ENCODE measurements at regions not wholly inside any gene's neighbourhood (a gene's known extent, or its start where the extent isn't known, plus 50 kb on each side); places are given as distances from the start of the nearest gene placed in this dataset.
A peak's percentile ranks its signal among the peaks of the same experiment; 100 is the strongest.

DNA sequence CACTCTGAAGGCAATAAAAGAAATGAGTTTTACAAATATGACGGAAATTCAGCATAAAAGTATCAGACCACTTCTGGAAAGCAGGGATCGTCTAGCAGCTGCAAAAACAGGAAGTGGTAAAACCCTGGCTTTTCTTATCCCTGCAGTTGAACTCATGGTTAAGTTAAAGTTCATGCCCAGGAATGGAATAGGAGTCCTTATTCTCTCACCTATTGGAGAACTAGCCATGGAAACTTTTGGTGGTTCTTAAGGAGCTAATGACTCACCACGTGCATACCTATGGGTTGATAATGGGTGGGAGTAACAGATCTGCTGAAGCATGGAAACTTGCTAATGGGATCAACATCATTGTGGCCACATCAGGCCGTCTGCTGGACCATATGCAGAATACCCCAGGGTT is 93.5 kb upstream of the RGMB start:
- Histone ChIP-seq H2BK12ac (ENCODE audit: low read length) (no peak overlapping the region), H3K4ac (ENCODE audit: low read depth, low read length) (no peak overlapping the region), H3K18ac (ENCODE audit: low read length) (no peak overlapping the region), H3K27ac (ENCODE audit: low read depth, low read length) (no peak overlapping the region), H3K36me3 (ENCODE audit: control insufficient read depth in 1 of 2, insufficient read depth in 2 of 2, low read length in 2 of 2) (no peaks in the 10 kb centered on the region), H4K91ac (ENCODE audit: low read depth, low read length) (no peak overlapping the region), H3K27me3 (ENCODE audit: insufficient read depth, low read length) (no peaks in the 10 kb centered on the region), H3K4me2 (ENCODE audit: low read length) (no peak overlapping the region), H2BK120ac (ENCODE audit: insufficient read depth, low read length, poor library complexity) (no peak overlapping the region), H3K9me3 (ENCODE audit: insufficient read depth, low read depth, low read length) (no peaks in the 10 kb centered on the region), H3K23ac (ENCODE audit: low read length) (no peak overlapping the region), H2BK5ac (ENCODE audit: low read depth, low read length, poor library complexity) (no peak overlapping the region), H3K79me1 (ENCODE audit: low read length) (no peaks in the 10 kb centered on the region), H3K4me3 (ENCODE audit: low read depth, low read length) (no peak overlapping the region), H4K12ac (ENCODE audit: low read depth, low read length) (no peak overlapping the region), H3K14ac (ENCODE audit: low read length) (no peak overlapping the region), H2AFZ (ENCODE audit: insufficient read depth, low read length, poor library complexity) (no peak overlapping the region), H3K4me1 (ENCODE audit: control insufficient read depth in 1 of 2, insufficient read depth in 2 of 2, low read length in 2 of 2) (no peaks in the 10 kb centered on the region), H2AK5ac (ENCODE audit: low read length) (no peak overlapping the region), H4K8ac (ENCODE audit: low read depth, low read length) (no peak overlapping the region), H3K9ac (ENCODE audit: low read length) (no peak overlapping the region), H3K79me2 (ENCODE audit: control insufficient read depth, insufficient read depth, low read length, poor library complexity) (no peaks in the 10 kb centered on the region)
- no CpG with 5 or more reads among the region's 4 CpGs for WGBS (ENCODE audit: extremely low coverage, insufficient coverage, insufficient read length)
- no peak for DNase-seq

DNA sequence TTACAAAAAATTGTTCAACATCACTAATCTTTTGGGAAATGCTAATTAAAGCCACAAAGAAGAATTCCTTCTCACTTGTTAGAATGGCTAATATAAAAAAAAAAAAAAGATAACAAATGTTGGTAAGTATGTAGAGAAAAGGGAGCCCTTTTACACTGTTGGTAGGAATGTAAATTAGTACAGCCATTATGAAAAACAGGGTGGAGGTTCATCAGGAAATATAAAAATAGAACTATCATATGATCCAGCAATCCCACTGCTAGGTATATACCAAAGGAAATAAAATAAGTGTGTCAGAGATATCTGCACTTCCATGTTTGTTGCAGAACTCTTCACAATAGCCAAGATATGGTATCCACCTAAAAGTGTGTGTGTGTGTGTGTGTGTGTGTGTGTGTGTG is 83.5 kb upstream of the RGMB start:
- Histone ChIP-seq H3K4me1 (ENCODE audit: control insufficient read depth in 1 of 2, insufficient read depth in 2 of 2, low read length in 2 of 2) (no peaks in the 10 kb centered on the region), H3K23ac (ENCODE audit: low read length) (no peak overlapping the region), H2AFZ (ENCODE audit: insufficient read depth, low read length, poor library complexity) (no peak overlapping the region), H3K79me2 (ENCODE audit: control insufficient read depth, insufficient read depth, low read length, poor library complexity) (no peaks in the 10 kb centered on the region), H3K18ac (ENCODE audit: low read length) (no peak overlapping the region), H3K36me3 (ENCODE audit: control insufficient read depth in 1 of 2, insufficient read depth in 2 of 2, low read length in 2 of 2) (no peaks in the 10 kb centered on the region), H3K9me3 (ENCODE audit: insufficient read depth, low read depth, low read length) (no peaks in the 10 kb centered on the region), H3K4me3 (ENCODE audit: low read depth, low read length) (no peak overlapping the region), H4K12ac (ENCODE audit: low read depth, low read length) (no peak overlapping the region), H2AK5ac (ENCODE audit: low read length) (no peak overlapping the region), H3K27me3 (ENCODE audit: insufficient read depth, low read length) (no peaks in the 10 kb centered on the region), H3K14ac (ENCODE audit: low read length) (no peak overlapping the region), H3K4ac (ENCODE audit: low read depth, low read length) (no peak overlapping the region), H4K91ac (ENCODE audit: low read depth, low read length) (no peak overlapping the region), H2BK5ac (ENCODE audit: low read depth, low read length, poor library complexity) (no peak overlapping the region), H3K79me1 (ENCODE audit: low read length) (no peaks in the 10 kb centered on the region), H3K27ac (ENCODE audit: low read depth, low read length) (no peak overlapping the region), H4K8ac (ENCODE audit: low read depth, low read length) (no peak overlapping the region), H3K9ac (ENCODE audit: low read length) (no peak overlapping the region), H2BK12ac (ENCODE audit: low read length) (no peak overlapping the region), H3K4me2 (ENCODE audit: low read length) (no peak overlapping the region), H2BK120ac (ENCODE audit: insufficient read depth, low read length, poor library complexity) (no peak overlapping the region)
- DNase-seq: no peak

DNA sequence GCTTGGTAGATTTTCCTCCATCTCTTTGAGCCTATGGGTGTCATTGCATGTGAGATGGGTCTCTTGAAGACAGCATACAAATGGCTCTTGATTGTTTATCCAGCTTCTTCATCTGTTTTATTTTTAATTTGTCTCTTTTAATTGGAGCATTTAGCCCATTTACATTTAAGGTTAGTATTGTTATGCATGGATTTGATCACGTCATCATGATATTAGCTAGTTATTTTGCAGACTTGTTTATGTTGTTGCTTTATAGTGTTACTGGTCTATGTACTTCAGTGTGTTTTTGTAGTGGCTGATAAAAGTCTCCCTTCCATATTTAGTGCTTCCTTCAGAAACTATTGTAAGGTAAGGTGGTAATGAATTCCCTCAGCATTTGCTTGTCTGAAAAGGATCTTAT is 78.6 kb upstream of the RGMB start:
- no CpG with 5 or more reads among the region's 1 CpG for WGBS (ENCODE audit: extremely low coverage, insufficient coverage, insufficient read length)
- no peak overlapping the region for H3K27ac ChIP-seq (ENCODE audit: low read depth, low read length)
- DNase-seq: no peak
- no peak overlapping the region for H3K14ac ChIP-seq (ENCODE audit: low read length)
- H3K36me3 ChIP-seq (ENCODE audit: control insufficient read depth in 1 of 2, insufficient read depth in 2 of 2, low read length in 2 of 2): no peaks in the 10 kb centered on the region
- no peaks in the 10 kb centered on the region for H3K9me3 ChIP-seq (ENCODE audit: insufficient read depth, low read depth, low read length)
- no peaks in the 10 kb centered on the region for H3K79me1 ChIP-seq (ENCODE audit: low read length)
- no peak overlapping the region for H2BK120ac ChIP-seq (ENCODE audit: insufficient read depth, low read length, poor library complexity)
- H2BK5ac ChIP-seq (ENCODE audit: low read depth, low read length, poor library complexity): no peak overlapping the region
- no peak overlapping the region for H3K23ac ChIP-seq (ENCODE audit: low read length)
- H3K79me2 ChIP-seq (ENCODE audit: control insufficient read depth, insufficient read depth, low read length, poor library complexity): no peaks in the 10 kb centered on the region
- no peak overlapping the region for H4K91ac ChIP-seq (ENCODE audit: low read depth, low read length)
- H3K27me3 ChIP-seq (ENCODE audit: insufficient read depth, low read length): no peaks in the 10 kb centered on the region
- H3K4me3 ChIP-seq (ENCODE audit: low read depth, low read length): no peak overlapping the region
- H3K4me1 ChIP-seq (ENCODE audit: control insufficient read depth in 1 of 2, insufficient read depth in 2 of 2, low read length in 2 of 2): no peaks in the 10 kb centered on the region
- no peak overlapping the region for H3K4me2 ChIP-seq (ENCODE audit: low read length)
- H2AK5ac ChIP-seq (ENCODE audit: low read length): no peak overlapping the region
- H3K9ac ChIP-seq (ENCODE audit: low read length): no peak overlapping the region
- H4K12ac ChIP-seq (ENCODE audit: low read depth, low read length): no peak overlapping the region
- H3K4ac ChIP-seq (ENCODE audit: low read depth, low read length): no peak overlapping the region
- H2AFZ ChIP-seq (ENCODE audit: insufficient read depth, low read length, poor library complexity): no peak overlapping the region
- no peak overlapping the region for H4K8ac ChIP-seq (ENCODE audit: low read depth, low read length)
- H3K18ac ChIP-seq (ENCODE audit: low read length): no peak overlapping the region
- no peak overlapping the region for H2BK12ac ChIP-seq (ENCODE audit: low read length)

DNA sequence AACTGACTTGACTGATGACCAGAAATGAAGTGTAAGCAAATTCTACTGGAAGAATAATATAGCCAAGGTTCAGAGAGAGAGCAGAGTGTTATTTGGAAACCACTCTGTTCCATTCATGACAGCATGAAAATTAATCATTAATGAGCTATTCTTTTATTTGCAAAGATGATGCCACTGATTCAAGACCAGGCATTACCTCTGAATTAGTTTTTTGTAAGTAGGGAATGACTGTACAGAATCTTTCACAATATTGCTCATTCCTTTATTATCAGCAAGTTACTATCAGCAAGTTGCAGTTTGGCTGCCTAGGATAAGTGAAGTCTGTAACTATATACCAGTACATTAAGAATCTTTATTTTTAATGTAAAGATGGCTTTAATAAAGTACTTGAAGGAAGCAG is 75.1 kb upstream of the RGMB start:
- peak in 1 of 2 donors; percentile 31 for DNase-seq
- Histone ChIP-seq H2AFZ (ENCODE audit: insufficient read depth, low read length, poor library complexity) (no peak overlapping the region), H2BK5ac (ENCODE audit: low read depth, low read length, poor library complexity) (no peak overlapping the region), H2BK120ac (ENCODE audit: insufficient read depth, low read length, poor library complexity) (no peak overlapping the region), H2AK5ac (ENCODE audit: low read length) (no peak overlapping the region), H4K91ac (ENCODE audit: low read depth, low read length) (no peak overlapping the region), H3K9me3 (ENCODE audit: insufficient read depth, low read depth, low read length) (peaks cover 3% of the 10 kb centered on the region), H3K79me2 (ENCODE audit: control insufficient read depth, insufficient read depth, low read length, poor library complexity) (no peaks in the 10 kb centered on the region), H3K23ac (ENCODE audit: low read length) (no peak overlapping the region), H3K14ac (ENCODE audit: low read length) (no peak overlapping the region), H3K4me3 (ENCODE audit: low read depth, low read length) (no peak overlapping the region), H3K4me2 (ENCODE audit: low read length) (no peak overlapping the region), H3K36me3 (ENCODE audit: control insufficient read depth in 1 of 2, insufficient read depth in 2 of 2, low read length in 2 of 2) (no peaks in the 10 kb centered on the region), H4K12ac (ENCODE audit: low read depth, low read length) (no peak overlapping the region), H2BK12ac (ENCODE audit: low read length) (no peak overlapping the region), H3K4me1 (ENCODE audit: control insufficient read depth in 1 of 2, insufficient read depth in 2 of 2, low read length in 2 of 2) (no peaks in the 10 kb centered on the region), H3K27ac (ENCODE audit: low read depth, low read length) (no peak overlapping the region), H4K8ac (ENCODE audit: low read depth, low read length) (no peak overlapping the region), H3K4ac (ENCODE audit: low read depth, low read length) (no peak overlapping the region), H3K27me3 (ENCODE audit: insufficient read depth, low read length) (no peaks in the 10 kb centered on the region), H3K79me1 (ENCODE audit: low read length) (no peaks in the 10 kb centered on the region), H3K9ac (ENCODE audit: low read length) (no peak overlapping the region), H3K18ac (ENCODE audit: low read length) (no peak overlapping the region)

GRCh38 chr5:98700730-98701129 is 72.7 kb upstream of the RGMB start:
- no CpG with 5 or more reads among the region's 2 CpGs for WGBS (ENCODE audit: extremely low coverage, insufficient coverage, insufficient read length)
- Histone ChIP-seq H3K4me1 (ENCODE audit: control insufficient read depth in 1 of 2, insufficient read depth in 2 of 2, low read length in 2 of 2) (no peaks in the 10 kb centered on the region), H4K91ac (ENCODE audit: low read depth, low read length) (no peak overlapping the region), H3K27me3 (ENCODE audit: insufficient read depth, low read length) (no peaks in the 10 kb centered on the region), H3K23ac (ENCODE audit: low read length) (no peak overlapping the region), H3K79me1 (ENCODE audit: low read length) (no peaks in the 10 kb centered on the region), H2BK12ac (ENCODE audit: low read length) (no peak overlapping the region), H3K4me3 (ENCODE audit: low read depth, low read length) (no peak overlapping the region), H3K4ac (ENCODE audit: low read depth, low read length) (no peak overlapping the region), H3K9me3 (ENCODE audit: insufficient read depth, low read depth, low read length) (peaks cover 3% of the 10 kb centered on the region), H3K18ac (ENCODE audit: low read length) (no peak overlapping the region), H3K36me3 (ENCODE audit: control insufficient read depth in 1 of 2, insufficient read depth in 2 of 2, low read length in 2 of 2) (no peaks in the 10 kb centered on the region), H3K14ac (ENCODE audit: low read length) (no peak overlapping the region), H2AFZ (ENCODE audit: insufficient read depth, low read length, poor library complexity) (no peak overlapping the region), H3K9ac (ENCODE audit: low read length) (no peak overlapping the region), H4K12ac (ENCODE audit: low read depth, low read length) (no peak overlapping the region), H2BK5ac (ENCODE audit: low read depth, low read length, poor library complexity) (no peak overlapping the region), H2AK5ac (ENCODE audit: low read length) (no peak overlapping the region), H4K8ac (ENCODE audit: low read depth, low read length) (no peak overlapping the region), H2BK120ac (ENCODE audit: insufficient read depth, low read length, poor library complexity) (no peak overlapping the region), H3K27ac (ENCODE audit: low read depth, low read length) (no peak overlapping the region), H3K4me2 (ENCODE audit: low read length) (no peak overlapping the region), H3K79me2 (ENCODE audit: control insufficient read depth, insufficient read depth, low read length, poor library complexity) (no peaks in the 10 kb centered on the region)
- no peak for DNase-seq
